Keratinocyte (primary cell): ENCODE measurements at regions not wholly inside any gene's neighbourhood (a gene's known extent, or its start where the extent isn't known, plus 50 kb on each side); places are given as distances from the start of the nearest gene placed in this dataset.

ENCODE experiments used
- DNase-seq: peaks from one replicate; pipeline ENCODE4 v3.0.0-alpha.2; 2011; ENCODE audit warnings: low read depth, missing footprints, low spot score
- FAIRE-seq: peaks from 2 replicates; lab custom pipeline; 2011; peaks lifted over from hg19 to GRCh38; lab: Jason Lieb, UNC
- H2AFZ ChIP-seq: 2 replicates; pipeline ENCODE4 v1.6.0; 2012; ENCODE audit warnings: low read length, control low read depth, inconsistent platforms; ENCODE audit not compliant: control insufficient read depth
- H3K27ac ChIP-seq: 2 replicates; pipeline ENCODE4 v1.5.1; 2011; ENCODE audit warnings: low read length; ENCODE audit not compliant: control insufficient read depth, insufficient read depth
- H3K27me3 ChIP-seq: 3 replicates; pipeline ENCODE4 v1.6.0; 2011; ENCODE audit warnings: low read length; ENCODE audit not compliant: control insufficient read depth, insufficient read depth; ENCODE audit errors: extremely low read depth
- H3K36me3 ChIP-seq, 2 experiments: 2 replicates in 1 of 2; 3 replicates in 1 of 2; pipeline ENCODE4 v1.5.1; 2011; ENCODE audit warnings: low read length in 2 of 2, mild to moderate bottlenecking in 1 of 2; ENCODE audit not compliant: control insufficient read depth in 2 of 2, insufficient read depth in 2 of 2; ENCODE audit errors: extremely low read depth in 1 of 2
- H3K4me1 ChIP-seq: 3 replicates; pipeline ENCODE4 v1.5.1; 2011; ENCODE audit warnings: low read length; ENCODE audit not compliant: control insufficient read depth, insufficient read depth; ENCODE audit errors: extremely low read depth
- H3K4me2 ChIP-seq: 3 replicates; pipeline ENCODE4 v1.6.0; 2011; ENCODE audit warnings: low read depth, low read length; ENCODE audit not compliant: control insufficient read depth, insufficient read depth; ENCODE audit errors: extremely low read depth
- H3K4me3 ChIP-seq, 3 experiments: fragments of 200-600 bp in 1 of 3; sonication (generic) in 1 of 3; 2 replicates in 2 of 3; 3 replicates in 1 of 3; pipeline ENCODE4 v1.5.1; 2011 to 2016; ENCODE audit warnings: low read length in 3 of 3, mild to moderate bottlenecking in 3 of 3, control low read depth in 2 of 3, inconsistent platforms in 1 of 3, low read depth in 1 of 3, mixed read lengths in 1 of 3, mixed run types in 1 of 3, moderate library complexity in 1 of 3; ENCODE audit not compliant: control insufficient read depth in 2 of 3, insufficient read depth in 2 of 3; ENCODE audit errors: extremely low read depth in 1 of 3
- H3K79me2 ChIP-seq: 2 replicates; pipeline ENCODE4 v1.6.0; 2012; ENCODE audit warnings: low read length; ENCODE audit not compliant: control insufficient read depth, insufficient read depth
- H3K9ac ChIP-seq: 3 replicates; pipeline ENCODE4 v1.6.0; 2011; ENCODE audit warnings: low read length; ENCODE audit not compliant: control insufficient read depth, insufficient read depth; ENCODE audit errors: extremely low read depth
- H3K9me1 ChIP-seq: 3 replicates; pipeline ENCODE4 v1.6.0; 2011; ENCODE audit warnings: low read length; ENCODE audit not compliant: control insufficient read depth, insufficient read depth; ENCODE audit errors: extremely low read depth
- H3K9me3 ChIP-seq: 2 replicates; pipeline ENCODE4 v1.5.1; 2012; ENCODE audit warnings: low read depth, low read length; ENCODE audit not compliant: control insufficient read depth
- H4K20me1 ChIP-seq: 3 replicates; pipeline ENCODE4 v1.6.0; 2011; ENCODE audit warnings: low read length; ENCODE audit not compliant: control insufficient read depth, insufficient read depth; ENCODE audit errors: extremely low read depth
- EZH2 ChIP-seq: IDR thresholded peaks from one replicate; pipeline ENCODE4 v1.6.1; 2012; ENCODE audit warnings: inconsistent platforms, mild to moderate bottlenecking, low read length, moderate library complexity
- dilution Hi-C: fragments of 300-500 bp; cut with MboI; formaldehyde crosslinking; loops from one replicate; pipeline ENCODE4 v1.7.0; 2020; ENCODE audit warnings: low sequenced_read_pairs; ENCODE audit not compliant: extremely low pct_ligation_motif_present
- TF ChIP-seq, protein P1 (sequence below), 3 experiments: IDR thresholded peaks in 1 of 3; conservative IDR thresholded peaks in 1 of 3; optimal IDR thresholded peaks in 1 of 3; 2 replicates in 2 of 3; 3 replicates in 1 of 3; pipeline versions ENCODE3 to v1.5.1; 2011; ENCODE audit warnings: low read length in 3 of 3, mild to moderate bottlenecking in 3 of 3, moderate library complexity in 2 of 3, control low read depth in 1 of 3, inconsistent platforms in 1 of 3; ENCODE audit not compliant: insufficient read depth in 2 of 3; ENCODE audit errors: extremely low read depth in 1 of 3

DNA sequence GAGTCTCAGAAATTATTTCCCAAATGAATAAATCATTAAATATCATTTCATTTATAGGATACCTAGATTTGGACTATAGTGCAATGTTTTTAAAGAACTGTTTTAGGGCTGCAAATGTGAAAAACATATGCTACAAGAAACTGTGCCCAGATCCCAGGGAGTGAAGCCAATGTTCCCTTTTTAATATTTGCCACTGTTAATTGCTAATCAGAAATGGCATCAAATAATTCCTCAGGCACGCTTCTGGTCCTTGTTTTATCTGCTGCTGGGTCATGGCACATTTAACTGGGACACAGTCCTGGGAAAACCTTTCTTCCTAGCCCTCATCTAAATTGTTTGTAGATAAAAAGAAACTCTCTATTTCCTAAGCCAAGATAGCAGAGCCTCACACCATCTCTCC lies 79.3 kb upstream of the CNTNAP4 start:
- no peak overlapping the region for H3K4me2 ChIP-seq
- dilution Hi-C loops = no loop called here

DNA sequence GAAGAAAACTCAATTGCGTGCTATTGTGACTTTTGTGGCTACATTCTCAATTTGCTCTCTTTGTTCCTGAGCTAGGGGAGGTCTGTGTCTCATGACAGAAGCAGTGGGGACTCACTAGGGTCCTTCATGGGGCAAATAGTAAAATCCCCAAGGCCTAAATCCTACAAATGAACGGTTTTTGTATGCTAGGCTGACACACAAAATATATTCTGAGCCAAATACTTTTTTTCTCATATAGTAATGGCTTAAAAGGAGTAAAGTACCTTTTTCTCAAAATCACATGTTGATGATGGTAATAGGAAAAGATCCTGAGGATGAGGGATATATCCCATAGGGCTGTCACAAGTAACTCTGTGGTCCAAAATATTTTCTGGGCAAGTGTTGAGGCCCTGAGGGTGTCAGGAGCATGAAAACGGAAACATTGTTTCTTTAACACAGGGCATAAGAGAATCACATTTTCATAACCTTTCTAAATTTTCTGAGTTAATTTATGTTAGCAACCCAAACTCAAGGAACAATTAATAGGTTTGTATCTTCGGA lies 77.5 kb upstream of the CNTNAP4 start:
- Histone ChIP-seq H3K9ac (no peak overlapping the region), H3K36me3 (no peaks in the 10 kb centered on the region), H3K79me2 (no peaks in the 10 kb centered on the region), H3K4me2 (no peak overlapping the region), H3K27ac (no peak overlapping the region), H3K4me1 (no peaks in the 10 kb centered on the region), H3K27me3 (no peaks in the 10 kb centered on the region), H3K4me3 (no peak overlapping the region), H3K9me3 (peaks cover 2% of the 10 kb centered on the region), H4K20me1 (no peaks in the 10 kb centered on the region), H3K9me1 (no peaks in the 10 kb centered on the region), H2AFZ (no peak overlapping the region)
- FAIRE-seq (no peak), DNase-seq (no peak)
- dilution Hi-C loops = no loop called here
- TF ChIP-seq, protein P1, sequence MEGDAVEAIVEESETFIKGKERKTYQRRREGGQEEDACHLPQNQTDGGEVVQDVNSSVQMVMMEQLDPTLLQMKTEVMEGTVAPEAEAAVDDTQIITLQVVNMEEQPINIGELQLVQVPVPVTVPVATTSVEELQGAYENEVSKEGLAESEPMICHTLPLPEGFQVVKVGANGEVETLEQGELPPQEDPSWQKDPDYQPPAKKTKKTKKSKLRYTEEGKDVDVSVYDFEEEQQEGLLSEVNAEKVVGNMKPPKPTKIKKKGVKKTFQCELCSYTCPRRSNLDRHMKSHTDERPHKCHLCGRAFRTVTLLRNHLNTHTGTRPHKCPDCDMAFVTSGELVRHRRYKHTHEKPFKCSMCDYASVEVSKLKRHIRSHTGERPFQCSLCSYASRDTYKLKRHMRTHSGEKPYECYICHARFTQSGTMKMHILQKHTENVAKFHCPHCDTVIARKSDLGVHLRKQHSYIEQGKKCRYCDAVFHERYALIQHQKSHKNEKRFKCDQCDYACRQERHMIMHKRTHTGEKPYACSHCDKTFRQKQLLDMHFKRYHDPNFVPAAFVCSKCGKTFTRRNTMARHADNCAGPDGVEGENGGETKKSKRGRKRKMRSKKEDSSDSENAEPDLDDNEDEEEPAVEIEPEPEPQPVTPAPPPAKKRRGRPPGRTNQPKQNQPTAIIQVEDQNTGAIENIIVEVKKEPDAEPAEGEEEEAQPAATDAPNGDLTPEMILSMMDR (optimal IDR thresholded peaks at IDR 0.05 in 1 of 3, IDR thresholded peaks at IDR 0.05 in 1 of 3, conservative IDR thresholded peaks at IDR 0.05 in 1 of 3; ENCODE audit: extremely low read depth in 1 of 3, insufficient read depth in 2 of 3, low read length in 3 of 3) = no peak
- no peak for TF ChIP-seq EZH2

More for the DNA sequence above, 79.3 kb upstream of the CNTNAP4 start:
- Histone ChIP-seq H3K9ac (no peak overlapping the region), H3K27me3 (no peaks in the 10 kb centered on the region), H3K9me1 (no peaks in the 10 kb centered on the region), H3K9me3 (no peaks in the 10 kb centered on the region), H3K4me3 (no peak overlapping the region), H3K27ac (no peak overlapping the region), H2AFZ (no peak overlapping the region), H3K36me3 (no peaks in the 10 kb centered on the region), H3K4me1 (no peaks in the 10 kb centered on the region), H4K20me1 (no peaks in the 10 kb centered on the region), H3K79me2 (no peaks in the 10 kb centered on the region)
- FAIRE-seq (no peak), DNase-seq (no peak)
- no peak for TF ChIP-seq EZH2
- TF ChIP-seq, protein P1 (optimal IDR thresholded peaks at IDR 0.05 in 1 of 3, IDR thresholded peaks at IDR 0.05 in 1 of 3, conservative IDR thresholded peaks at IDR 0.05 in 1 of 3; ENCODE audit: extremely low read depth in 1 of 3, insufficient read depth in 2 of 3, low read length in 3 of 3) = no peak
